ENCODE measurements at regions not wholly inside any gene's neighbourhood (a gene's known extent, or its start where the extent isn't known, plus 50 kb on each side); places are given as distances from the start of the nearest gene placed in this dataset.
"Not testable (repeated sequence)": the region's sequence is repeated elsewhere in the genome, so short reads cannot be mapped to it uniquely, and the experiment has no call there.

DNA sequence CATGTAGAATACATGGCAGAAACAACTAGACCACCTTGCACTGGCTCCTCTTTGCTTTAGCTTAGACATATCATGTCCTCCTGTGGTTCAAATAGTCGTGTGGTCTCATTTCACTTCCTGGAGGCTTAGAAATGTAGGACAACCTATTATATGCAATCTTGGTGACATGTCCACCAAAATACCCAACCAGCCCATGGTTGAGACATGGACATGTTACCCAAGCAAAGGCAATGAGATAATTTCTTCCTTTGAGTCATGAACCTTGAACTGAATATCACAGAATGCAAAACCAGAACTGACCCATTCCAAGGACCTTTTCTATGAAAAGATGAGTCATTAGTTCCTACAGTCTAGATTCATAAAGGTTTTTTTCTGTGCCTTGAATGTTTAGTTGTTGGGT is 309.0 kb upstream of the MDFIC2 start:
- DNase-seq: no peak

DNA sequence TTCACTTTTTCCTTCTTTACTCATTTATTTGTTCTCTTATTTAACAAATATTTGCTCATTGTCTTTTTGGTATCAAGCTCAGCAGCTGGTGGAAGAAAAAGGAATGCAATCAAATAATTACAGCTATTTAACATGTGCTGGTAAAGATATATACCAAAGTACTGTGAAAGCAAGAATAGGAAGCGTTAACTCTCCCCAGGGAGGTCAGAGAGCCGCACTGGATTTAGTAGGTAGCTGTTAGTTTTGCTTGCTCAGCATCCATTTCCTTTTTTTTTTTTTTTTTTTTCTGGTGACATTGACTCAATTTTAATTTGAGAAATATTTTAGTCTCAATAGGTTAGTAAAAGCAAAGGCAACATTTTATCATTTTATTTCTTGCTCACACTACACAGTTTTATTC is 308.5 kb upstream of the MDFIC2 start:
- DNase-seq: no peak

DNA sequence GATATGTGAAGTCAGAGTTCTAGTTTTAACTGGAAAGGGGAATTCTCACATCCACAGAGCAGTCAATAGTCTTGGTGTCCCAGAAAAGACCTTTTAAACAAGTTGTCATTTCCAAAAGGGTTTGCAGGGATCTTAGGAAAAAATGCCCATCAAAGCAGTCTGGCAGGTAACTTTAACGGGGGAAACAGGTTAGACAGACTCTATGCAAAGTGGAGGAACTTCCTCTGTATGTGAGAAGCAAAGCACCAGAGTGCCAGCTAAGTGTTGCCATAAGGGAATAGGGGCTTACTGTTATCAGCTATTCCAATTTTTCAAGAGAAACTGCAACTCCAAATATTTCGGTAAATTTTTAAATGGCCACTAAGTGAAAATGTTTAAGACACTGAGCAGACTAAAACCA is 307.9 kb upstream of the MDFIC2 start:
- no peak for DNase-seq

DNA sequence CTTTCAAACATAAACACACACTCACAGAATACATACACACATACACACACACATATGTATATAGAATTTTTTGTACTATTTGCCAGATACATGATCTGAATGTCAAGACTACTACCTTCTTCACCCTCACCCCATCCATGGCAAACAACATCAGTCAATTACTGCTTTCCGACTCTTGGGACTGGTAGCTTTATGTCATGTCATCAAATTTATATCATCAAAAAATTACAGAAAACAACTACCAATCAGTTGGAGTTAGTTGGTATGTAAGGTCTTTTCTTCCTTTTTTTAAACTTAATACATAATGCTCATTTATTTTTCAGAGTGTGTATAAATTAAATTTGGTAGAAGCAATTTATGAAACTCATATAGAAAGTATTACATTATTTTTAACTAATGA is 305.7 kb upstream of the MDFIC2 start:
- no peak for DNase-seq

DNA sequence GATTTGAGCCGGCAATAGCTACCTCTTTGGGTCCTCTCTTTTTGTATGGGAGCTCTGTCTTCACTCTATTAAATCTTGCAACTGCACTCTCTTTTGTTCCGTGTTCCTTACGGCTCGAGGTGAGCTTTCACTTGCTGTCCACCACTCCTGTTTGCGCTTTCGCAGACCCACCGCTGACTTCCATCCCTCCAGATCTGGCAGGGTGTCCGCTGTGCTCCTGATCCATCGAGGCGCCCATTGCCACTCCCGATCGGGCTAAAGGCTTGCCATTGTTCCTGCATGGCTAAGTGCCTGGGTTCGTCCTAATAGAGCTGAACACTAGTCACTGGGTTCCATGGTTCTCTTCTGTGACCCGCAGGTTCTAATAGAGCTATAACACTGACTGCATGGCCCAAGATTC is 304.9 kb upstream of the MDFIC2 start:
- not testable (repeated sequence) for DNase-seq

DNA sequence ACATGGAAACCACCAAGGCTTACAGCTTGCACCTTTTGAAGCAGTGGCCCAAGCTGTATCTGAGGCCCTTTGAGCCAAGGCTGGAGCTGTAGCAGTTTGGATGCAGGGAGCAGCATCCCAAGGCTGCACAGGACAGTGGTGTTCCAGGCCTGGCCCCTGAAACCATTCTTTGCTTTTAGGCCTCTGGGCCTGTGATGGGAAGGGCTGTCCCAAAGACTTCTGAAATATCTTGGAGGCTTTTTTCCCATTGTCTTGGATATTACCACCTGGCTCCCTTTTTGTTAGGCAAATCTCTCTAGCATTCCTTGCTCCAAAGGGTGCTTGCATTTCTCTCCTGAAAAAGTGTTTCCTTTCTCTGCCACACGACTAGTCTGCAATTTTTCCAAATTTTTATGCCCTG is 302.8 kb upstream of the MDFIC2 start:
- no peak for DNase-seq

DNA sequence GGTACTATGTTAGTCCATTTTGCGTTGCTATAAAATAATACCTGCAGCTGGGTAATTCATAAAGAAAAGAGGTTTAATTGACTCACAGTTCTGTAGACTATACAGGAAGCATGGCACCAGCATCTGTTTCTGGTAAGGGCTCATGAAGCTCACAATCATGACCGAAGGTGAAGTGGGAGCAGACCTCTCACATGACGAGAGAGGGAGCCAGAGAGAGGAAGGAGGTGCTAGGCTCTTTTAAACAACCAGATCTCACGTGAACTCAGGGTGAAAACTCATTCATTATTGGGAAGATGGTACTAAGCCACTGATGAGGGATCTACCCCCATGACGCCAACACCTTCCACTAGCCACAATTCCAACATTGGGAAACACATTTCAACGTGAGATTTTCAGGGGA is 301.7 kb upstream of the MDFIC2 start:
- DNase-seq: no peak

DNA sequence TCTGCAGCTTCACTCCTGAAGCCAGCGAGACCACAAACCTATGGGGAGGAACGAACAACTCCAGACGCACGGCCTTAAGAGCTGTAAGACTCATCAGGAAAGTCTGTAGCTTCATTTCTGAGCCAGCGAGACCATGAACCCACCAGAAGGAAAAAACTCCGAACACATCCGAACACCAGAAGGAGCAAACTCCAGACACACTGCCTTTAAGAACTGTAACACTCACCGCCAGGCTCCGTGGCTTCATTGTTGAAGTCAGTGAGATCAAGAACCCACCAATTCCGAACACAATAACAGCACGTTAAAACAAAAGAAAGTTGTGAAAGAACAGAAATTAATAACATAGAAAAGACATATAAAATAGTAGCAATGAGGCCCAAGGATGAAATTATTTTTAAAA is 300.5 kb upstream of the MDFIC2 start:
- DNase-seq: no peak

DNA sequence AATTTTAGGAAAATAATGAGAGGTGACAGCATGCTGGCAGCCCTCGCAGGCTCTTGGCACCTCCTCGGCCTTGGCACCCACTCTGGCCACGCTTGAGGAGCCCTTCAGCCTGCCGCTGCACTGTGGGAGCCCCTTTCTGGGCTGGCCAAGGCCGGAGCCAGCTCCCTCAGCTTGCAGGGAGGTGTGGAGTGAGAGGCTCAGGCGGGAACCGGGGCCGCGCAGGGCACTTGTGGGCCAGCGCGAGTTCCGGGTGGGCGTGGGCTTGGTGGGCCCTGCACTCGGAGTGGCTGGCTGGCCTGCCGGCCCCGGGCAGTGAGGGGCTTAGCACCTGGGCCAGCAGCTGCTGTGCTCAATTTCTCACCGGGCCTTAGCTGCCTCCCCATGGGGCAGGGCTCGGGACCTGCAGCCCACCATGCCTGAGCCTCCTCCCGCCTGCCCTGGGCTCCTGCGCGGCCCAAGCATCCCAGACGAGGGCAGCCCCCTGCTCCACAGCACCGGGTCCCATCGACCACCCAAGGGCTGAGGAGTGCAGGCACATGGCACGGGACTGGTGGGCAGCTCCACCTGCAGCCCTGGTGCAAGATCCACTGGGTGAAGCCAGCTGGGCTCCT is 299.3 kb upstream of the MDFIC2 start:
- DNase-seq: not testable (repeated sequence)

DNA sequence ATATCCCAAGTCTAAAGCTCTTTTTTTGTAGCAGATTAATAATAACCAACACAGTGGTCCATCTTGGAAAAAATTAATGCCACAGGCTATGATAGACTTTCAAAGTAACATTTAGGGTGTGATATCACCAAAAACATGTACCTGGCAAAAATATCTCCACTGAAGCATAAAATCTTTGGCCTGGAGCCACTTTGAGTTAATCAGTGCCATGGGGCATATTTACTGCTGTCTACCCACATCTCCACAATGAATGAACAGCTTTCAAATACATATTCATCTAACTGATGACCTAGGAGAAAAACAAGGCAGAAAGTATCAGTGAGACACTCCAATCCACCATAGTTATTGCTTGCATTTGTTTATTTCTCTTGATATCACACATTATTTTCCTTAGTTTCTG is 296.0 kb upstream of the MDFIC2 start:
- DNase-seq: no peak

DNA sequence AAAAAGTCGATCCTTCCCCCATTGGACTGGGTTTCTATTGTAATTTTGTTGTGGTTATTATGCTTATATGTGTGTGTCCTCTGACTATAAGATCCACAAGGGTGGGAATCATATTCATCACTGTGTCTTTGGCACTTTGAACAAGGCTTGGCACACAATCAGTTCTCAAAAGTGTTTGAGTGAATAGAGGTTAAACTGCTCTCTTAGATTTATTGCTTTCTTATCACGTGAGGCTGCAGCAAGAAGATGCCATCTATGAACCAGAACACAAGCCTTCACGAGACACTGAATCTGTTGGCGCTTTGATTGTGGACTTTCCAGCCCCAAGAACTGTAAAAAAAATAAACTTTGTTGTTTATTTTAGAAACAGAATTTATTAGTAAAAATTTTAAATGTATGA is 295.0 kb upstream of the MDFIC2 start:
- DNase-seq: no peak

DNA sequence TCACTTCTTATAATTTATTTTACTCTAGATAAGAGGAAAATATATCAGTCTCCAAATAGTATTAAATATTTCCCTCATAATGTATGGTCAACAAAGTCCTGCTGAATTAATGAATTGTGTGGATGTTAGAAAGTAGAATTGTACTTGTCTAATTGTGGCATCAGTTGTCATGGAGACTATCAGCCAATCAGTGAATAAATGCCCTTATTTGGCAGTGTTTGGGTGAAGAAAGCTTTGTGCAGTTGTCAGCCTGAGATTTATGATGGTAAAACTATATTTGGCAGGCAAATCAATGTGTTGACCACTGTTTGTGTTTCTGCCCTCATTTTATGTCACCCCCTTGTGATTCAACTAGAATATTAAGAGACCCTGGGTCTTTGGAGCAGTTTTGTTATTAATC is 293.6 kb upstream of the MDFIC2 start:
- no peak for DNase-seq

DNA sequence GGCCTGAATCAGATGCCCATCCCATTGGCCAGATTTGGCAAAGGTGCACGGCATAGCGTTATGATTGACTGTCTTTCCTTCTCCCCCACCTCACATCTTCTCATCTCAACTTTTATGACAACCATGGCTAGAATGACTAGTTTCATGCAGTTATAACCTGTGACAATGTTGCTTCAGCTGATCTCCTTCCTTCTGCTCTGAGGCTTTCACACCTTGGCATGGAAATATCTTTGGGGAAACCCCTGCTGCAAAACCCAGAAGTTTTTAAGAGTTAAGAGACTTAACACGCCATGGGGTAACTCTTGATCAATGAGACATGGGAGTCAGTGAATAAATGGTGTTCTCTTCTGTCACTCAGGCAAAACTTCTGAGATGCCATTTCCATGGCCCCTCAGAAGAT is 290.7 kb upstream of the MDFIC2 start:
- DNase-seq: no peak

DNA sequence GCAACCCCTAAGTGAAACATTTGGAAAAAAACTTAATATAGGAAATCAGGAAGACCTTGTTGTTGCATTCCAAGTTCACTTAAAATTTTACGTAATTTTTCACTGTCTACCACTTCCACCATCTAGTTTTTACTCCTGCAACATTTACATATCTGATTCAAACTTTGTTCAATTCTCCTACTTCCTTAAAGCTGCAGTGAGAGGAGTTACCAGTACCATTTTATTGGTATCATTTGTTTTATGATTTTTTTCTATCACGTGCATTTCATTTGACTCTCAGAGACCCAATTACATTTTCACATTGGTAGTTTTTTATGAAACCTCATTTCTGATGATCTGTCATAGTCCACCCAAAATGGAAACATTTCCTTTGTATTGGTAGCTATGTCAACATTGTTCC is 284.9 kb upstream of the MDFIC2 start:
- no peak for DNase-seq

DNA sequence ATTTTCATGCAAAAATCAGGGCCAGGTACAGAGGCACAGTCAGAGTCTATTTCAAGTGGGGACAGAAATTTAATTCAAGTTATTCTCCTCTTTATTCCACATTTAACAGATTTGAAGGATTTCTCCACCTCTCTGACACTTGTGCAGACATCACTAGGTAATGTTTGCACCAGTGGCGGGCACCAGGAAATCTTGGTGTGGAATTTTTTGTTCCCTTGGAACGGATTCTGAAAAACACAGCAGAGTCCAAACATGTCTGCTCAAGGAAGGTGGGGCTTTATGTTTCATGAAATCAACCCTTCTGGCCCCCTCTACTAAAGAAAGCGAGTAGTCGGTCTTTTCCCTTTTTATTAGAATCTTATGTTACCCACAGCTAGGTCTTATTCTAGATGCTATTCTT is 271.2 kb upstream of the MDFIC2 start:
- DNase-seq: no peak

DNA sequence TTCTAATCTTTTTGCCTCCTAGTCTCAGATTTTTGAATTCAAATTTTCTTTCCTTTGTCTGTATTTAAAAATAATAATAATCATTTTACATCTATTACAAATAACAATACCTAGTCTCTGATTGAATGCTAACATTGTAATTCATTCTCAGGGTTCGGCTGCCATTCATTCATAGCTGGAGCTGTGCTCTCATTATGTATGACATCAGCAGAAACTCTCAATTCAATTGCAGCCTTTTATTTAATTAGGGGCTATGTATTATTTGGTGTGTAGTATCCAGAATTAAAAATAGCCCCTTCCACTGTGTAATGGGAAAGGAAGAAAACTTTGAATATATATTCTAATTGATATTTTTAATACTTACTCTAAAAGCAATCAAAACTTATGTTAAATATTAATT is 270.4 kb upstream of the MDFIC2 start:
- no peak for DNase-seq

DNA sequence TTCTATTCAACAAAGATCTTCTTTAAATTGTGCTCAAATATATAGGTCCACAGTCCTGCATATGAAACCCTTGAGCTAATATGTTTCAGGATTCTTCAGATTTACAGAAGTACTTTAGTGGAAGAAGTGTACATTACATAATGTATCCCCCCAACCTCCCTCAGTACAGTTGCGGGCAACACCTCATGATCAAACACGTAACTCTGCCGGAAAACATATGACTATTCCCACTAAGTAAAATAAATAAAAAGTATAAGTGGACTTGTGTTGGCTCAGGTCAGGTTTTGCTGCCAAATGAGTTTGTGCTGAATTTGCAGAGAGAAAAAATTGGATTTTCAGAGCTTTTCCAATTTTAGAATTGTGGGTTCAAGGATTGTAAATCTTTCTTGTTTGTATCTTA is 267.6 kb upstream of the MDFIC2 start:
- DNase-seq: no peak

DNA sequence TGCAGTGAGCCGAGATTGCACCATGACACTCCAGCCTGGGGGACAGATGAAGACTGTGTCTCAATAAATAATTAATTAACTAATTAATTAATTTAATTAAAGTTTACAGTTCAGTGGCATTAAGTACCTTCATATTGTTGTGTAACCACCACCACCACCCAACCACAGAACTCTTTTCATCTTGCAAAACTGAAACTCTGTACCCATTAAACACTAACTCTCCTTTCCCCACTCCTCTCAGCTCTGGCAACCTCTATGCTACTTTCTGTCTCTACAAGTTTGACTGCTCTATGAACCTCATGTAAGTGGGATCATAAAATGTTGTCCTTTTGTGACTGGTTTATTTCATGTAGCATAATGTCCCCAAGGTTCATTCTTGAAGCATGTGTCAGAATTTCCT is 259.3 kb upstream of the MDFIC2 start:
- no peak for DNase-seq

DNA sequence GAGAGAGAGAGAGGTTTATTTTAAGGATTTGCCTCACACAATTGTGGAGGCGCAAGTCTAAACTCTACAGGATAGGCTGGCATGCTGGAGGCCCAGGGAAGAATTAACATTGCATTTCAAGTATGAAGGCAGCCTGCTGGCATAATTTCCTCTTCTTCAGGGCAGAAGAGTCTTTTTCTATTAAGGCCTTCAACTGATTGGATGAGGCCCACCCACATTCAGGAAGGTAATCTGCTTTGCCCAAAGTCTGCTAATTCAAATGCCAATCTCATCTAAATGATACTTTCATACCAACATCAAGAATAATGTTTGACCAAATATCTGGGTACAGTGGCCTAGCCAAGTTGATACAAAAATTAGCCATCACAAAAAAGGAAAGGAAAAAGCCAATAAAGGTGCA is 258.1 kb upstream of the MDFIC2 start:
- DNase-seq: no peak

DNA sequence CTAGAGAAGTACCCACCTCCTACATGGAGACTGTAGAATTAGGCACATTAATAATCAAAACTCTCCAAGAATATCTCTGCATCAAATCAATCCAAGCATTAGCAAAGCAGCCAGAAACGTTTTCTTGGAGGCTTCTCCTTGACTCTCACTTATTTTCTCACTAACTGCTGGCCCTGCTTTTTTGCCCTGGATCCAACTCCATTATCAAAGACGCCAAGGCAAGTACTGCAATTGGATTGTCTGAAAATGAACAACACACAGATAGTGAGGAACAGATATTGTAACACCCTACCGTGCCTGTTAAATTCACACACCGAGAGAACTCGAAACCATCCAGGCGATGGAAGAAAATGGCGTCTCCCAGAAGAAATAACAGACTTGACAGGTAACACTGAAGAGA is 256.2 kb upstream of the MDFIC2 start:
- no peak for DNase-seq

DNA sequence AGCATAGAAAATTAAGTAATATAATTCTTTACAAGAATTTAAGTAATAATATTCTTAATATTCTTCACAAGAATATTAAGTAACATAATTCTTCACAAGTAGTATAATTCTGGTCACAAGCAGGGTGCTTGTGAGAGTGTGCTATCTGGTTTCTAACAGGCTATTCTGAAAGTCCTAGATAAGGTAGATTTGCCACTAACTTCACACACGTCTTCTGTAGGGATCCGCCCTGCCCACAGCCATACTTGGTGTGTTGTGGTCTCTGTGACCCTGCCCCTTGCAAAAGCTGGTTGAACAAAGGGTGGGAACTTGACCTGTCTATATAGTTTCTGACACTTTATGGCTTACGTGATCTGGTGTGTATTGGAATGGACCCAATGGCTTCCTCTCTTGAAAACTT is 253.4 kb upstream of the MDFIC2 start:
- DNase-seq: no peak

DNA sequence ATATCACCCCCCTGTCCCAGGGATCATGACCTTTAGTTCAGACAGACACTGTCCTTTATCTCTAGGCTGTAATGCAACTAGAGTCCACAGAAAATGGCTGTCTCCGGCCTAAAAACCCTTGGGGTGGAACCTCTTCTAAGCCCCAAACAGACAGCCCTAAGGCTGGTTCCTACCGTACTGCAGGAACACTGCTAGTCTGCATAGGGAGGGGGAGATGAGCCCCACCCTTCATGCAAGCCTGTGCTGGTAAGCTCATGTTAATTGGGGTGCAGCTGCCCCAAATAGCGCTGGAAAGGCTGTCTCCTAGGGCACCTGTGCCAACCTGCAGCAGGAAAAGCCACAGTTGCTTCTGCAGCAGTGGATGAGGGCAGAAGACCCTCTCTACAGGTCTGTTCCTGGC is 252.1 kb upstream of the MDFIC2 start:
- DNase-seq: no peak

DNA sequence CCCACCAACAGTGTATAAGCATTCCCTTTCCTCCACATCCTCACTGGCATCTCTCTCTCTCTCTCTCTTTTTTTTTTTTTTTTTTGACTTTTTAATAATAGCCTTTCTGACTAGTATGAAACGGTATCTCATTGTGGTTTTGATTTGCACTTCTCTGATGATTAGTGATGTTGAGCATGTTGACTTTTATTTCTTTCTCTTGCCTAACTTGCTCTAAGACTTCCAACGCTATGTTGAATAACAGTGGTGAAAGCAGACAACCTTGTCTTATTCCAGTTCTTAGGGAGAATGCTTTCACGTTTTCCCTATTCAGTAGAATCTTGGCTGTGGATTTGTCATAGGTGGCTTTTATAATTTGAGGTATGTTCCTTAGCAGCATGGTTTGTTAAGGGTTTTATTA is 249.4 kb upstream of the MDFIC2 start:
- no peak for DNase-seq

DNA sequence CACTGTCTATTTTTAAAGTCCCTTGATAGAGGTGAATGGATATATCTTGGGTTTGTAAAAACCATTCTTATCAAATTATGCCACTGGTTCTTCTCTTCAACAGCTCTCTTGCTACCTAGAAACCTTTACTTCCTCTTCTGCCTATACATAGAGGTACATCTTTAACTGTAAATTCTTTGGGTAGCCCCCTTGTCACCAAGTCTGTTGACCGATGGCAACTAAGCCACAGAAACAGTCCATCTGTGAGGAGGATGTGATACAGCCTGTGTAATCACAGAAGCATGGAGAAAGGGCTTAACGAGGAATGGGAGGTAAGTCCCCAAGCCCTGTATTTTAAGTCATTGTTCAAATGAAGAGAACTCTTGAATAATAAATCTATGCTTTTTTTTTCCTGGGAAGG is 246.5 kb upstream of the MDFIC2 start:
- DNase-seq: no peak

DNA sequence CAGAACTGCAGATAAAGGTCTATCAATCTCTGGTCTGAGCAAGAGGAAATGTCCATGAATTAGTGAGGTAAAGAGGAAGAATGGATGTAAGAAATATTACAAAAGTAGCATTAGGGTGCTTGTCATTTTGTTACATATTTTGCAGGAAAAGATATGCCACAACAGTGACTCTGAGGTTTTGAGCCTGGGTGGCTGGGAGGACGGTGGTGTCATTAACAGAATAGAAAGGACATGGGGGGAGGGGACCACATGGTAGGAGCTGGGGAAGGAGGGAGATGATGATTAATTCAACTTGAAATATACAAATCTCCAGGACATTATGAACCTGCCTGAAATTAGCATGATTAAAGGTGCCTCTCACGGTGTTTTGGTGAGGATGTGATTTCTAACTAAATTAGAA is 245.5 kb upstream of the MDFIC2 start:
- no peak for DNase-seq

DNA sequence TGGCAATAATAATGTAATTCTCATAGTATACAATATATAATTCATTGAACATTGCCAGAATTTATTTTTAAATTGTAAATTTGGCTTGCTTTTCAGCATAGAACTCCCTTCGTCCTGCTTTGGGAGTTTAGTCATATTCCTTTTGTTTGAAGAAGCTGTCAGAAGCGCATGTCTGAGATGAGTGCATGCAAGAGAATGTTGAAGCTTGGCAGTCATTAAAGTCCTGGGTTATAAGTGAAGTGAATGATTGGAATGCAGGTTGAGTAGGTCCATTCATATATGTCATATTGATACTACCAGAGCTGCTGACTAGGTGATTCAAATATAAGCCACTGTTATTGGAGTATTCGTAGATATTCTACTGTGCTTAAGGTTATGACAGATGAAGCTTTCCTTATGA is 243.6 kb upstream of the MDFIC2 start:
- no peak for DNase-seq

Measured in activated CD8-positive, alpha-beta memory T cell treated with anti-CD3 and anti-CD28 coated beads, Interleukin-2, amount 50 U/mL, for 48 hours (primary cell).